ENCODE measurements at regions not wholly inside any gene's neighbourhood (a gene's known extent, or its start where the extent isn't known, plus 50 kb on each side); places are given as distances from the start of the nearest gene placed in this dataset.

DNA sequence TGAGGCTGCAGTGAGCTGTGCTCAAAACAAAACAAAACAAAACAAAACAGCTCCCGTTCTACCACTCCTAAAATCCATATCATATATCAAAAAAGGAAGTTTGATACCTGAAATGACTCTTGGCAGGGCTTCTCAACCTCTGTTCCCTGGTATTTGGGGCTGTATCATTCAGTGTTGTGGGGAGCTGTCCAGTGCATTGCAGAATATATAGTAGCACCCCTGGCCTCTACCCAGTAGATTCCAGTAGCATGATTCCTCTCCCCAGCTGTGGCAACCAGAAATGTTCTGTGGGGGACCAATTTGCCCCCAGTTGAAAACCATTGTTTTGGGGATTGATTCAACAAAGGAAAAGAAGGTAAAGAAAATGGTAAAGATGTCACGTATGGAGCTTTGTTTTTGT lies 238.9 kb downstream of the PRL start:
- no peak for DNase-seq (ENCODE audit: low read depth, low spot score)
- in situ Hi-C loops (cut with HindIII; ENCODE audit: low pct_unique_long_range_greater_than_20kb, low sequenced_read_pairs): no loop called here

DNA sequence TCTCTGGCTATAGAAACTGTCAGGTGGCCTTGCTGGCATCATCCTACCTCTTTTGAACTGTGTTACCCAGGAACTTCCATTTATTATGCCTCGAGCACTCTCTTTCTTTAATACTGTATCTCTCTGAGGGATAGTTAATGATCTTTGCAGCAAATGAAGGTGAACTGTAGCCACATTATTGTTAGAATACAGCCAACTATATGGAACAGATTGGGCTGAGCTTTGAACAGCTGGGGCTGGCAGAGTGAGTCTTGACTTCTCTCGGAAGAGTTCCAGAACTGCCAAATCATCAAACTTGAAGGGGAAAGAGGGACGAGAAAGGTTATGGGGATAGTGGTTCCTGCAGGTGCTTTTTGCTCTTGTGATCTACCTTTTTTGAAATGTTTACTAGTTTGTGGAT lies 237.7 kb downstream of the PRL start:
- DNase-seq (ENCODE audit: low read depth, low spot score): no peak
- in situ Hi-C loops (cut with HindIII; ENCODE audit: low pct_unique_long_range_greater_than_20kb, low sequenced_read_pairs): no loop called here

DNA sequence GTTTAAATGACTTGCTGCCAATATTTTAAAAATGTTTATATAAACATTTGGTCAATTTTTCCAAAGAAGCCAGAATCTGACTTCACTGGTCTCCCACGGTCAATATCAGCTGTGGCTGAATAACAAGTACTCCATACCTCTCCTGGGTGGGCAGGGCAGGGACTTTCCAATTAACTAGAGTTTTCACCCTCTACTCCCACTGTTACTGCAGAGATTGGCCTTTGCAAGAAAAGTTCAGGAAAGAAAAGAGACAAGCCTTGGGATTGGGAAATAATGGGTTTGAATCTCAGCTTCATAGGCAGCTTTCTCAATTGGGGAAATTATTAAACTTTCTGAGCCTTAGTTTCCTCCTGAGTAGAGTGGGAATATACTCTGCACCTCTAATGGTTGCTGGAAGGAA lies 236.9 kb downstream of the PRL start:
- no peak for DNase-seq (ENCODE audit: low read depth, low spot score)
- in situ Hi-C loops (cut with HindIII; ENCODE audit: low pct_unique_long_range_greater_than_20kb, low sequenced_read_pairs): no loop called here

DNA sequence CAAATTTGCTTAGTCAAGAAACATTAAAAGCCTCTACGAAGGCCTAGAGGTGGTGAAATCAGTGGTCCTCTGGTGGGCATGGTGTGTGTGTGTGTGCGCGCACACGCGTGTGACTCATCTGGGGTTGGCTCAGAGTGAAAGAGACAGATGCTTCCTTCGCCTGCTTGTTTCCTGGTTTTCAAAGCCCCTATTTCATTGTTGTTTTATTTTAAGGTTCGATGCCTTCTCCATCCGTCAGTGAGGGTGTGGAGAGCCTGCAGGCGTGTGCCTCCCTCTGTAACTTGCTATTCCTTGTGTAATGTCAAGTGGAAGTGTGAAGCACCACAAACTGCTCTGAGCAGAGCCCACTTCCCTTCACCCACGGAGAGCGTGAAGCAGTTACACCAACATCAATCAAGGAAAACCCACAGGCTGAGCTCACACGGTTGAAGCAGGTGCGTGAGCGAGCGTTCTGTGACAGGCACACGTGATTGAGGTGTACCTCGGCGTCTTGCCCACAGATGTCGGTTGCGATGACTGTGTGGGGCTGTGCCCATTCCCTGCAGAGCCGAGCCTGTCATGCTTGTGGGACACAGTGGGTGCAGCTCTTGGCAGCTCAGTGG lies 233.9 kb downstream of the PRL start:
- DNase-seq (ENCODE audit: low read depth, low spot score): no peak
- in situ Hi-C loops (cut with HindIII; ENCODE audit: low pct_unique_long_range_greater_than_20kb, low sequenced_read_pairs): no loop called here

DNA sequence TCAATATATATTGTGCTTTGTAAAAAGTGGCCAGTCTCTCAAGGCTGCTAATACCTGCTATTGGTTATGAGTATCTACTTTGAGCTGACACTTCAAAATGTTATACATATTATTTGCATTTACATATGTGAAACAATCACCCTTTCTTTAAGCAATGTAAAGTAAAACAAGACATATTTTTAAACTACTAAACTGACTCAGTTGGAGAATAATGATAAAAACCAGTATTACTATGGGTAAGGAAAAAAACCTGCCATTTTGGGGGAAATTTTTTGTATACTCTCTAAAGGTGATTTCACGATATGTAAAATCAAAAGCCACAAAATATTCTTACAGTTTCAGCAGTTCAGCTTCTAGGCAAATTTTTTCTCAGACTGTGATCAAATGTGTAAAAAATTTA lies 232.3 kb downstream of the PRL start:
- no peak for DNase-seq (ENCODE audit: low read depth, low spot score)
- in situ Hi-C loops (cut with HindIII; ENCODE audit: low pct_unique_long_range_greater_than_20kb, low sequenced_read_pairs): no loop called here

DNA sequence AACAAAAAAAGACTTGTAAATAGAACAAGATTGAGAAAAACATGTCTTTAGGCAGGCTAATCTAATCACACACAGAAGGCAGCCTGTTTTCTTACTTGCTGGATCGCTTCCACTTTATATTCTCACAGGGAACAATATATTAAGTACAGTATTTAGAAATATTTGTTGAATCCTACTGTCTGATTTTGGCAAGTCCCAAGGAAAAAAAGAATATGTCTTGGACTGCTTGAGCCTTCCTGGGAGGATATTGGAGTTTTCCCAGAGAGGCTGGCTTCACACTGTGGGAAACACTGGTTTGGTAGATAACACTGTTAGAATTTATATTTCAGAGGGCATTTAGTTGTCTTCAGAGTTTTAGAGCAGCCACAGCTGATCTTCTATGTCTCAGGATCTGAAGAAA lies 229.7 kb downstream of the PRL start:
- peak; percentile 13 for DNase-seq (ENCODE audit: low read depth, low spot score)
- in situ Hi-C loops (cut with HindIII; ENCODE audit: low pct_unique_long_range_greater_than_20kb, low sequenced_read_pairs): no loop called here

DNA sequence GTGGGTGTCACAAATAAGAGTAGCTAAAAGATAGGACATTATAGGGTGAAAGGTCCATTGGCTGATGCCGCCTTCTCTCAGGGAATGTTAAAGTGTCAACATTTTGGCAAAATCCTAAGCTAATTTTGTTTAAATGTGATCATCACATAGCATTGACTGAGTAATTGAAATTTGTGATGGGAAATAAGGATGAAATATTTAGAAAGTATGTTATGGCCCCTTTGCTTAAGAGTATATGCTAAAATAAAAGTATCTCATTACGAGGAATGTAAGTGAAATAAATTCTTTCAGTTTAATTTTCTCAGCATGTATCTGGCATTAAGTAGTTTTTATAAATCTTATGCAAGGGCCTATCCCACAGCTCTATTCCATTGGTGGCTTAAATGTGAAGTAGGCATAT lies 229.2 kb downstream of the PRL start:
- in situ Hi-C loops (cut with HindIII; ENCODE audit: low pct_unique_long_range_greater_than_20kb, low sequenced_read_pairs): no loop called here
- no peak for DNase-seq (ENCODE audit: low read depth, low spot score)

DNA sequence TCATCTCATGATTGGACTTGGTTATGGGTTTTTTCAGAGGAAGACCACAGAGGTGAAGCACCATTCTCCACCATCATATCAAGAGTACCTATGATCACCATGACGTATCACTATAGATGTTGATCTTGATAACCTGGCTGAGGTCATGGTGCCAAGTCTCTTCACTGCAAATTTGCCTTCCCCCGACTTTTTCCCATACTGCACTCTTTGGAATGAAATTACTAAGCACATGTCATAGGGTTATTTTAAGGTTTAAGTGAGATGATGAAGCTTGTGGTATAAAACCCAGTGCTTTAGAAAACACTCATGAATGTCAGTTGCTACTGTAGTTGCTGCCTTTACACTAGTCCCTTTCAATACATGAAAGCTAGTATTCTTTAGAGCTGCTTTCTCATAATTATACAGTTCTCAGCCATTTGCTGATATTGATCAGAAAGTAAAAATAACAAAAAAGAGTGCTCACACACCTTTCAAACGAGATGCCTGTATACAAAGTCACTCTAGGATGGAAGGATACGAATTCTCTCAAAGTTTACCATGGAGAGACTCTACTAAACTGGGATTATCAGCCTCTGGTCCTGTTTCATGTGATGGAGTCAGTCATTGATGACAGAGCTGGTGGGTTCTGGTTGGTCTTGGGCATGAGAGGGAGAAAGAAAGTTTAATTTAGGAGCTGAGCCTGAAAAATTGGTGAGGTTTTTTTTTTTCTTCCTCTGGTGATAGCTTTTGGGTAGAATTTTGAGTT lies 228.1 kb downstream of the PRL start:
- DNase-seq (ENCODE audit: low read depth, low spot score): no peak

DNA sequence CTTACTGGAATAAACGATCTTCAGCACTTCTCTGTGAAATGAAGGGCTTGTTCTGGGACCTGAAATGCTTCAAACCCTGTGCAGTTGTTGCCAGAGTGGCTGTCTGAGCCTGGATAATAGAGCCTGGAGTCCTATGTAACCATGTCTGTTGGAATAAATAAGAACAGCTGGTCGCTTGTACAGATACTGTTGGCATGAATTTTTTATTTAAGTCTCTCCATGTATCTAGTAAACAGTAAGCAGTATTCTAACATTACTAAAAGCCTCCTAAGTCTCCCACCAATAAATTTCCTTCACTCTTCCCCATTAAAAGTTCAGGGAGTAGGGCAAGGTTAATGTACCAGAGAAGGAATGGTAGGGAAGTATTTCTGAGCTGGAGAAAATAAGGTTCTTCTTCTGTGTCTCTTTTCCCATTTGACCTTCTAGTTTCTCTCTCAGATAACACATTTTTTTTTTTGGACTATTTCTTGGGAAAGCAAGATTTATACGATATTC lies 227.5 kb downstream of the PRL start:
- no peak for DNase-seq (ENCODE audit: low read depth, low spot score)
- in situ Hi-C loops (cut with HindIII; ENCODE audit: low pct_unique_long_range_greater_than_20kb, low sequenced_read_pairs): no loop called here

More for the DNA sequence above, 228.1 kb downstream of the PRL start:
- in situ Hi-C loops (cut with HindIII; ENCODE audit: low pct_unique_long_range_greater_than_20kb, low sequenced_read_pairs): no loop called here

DNA sequence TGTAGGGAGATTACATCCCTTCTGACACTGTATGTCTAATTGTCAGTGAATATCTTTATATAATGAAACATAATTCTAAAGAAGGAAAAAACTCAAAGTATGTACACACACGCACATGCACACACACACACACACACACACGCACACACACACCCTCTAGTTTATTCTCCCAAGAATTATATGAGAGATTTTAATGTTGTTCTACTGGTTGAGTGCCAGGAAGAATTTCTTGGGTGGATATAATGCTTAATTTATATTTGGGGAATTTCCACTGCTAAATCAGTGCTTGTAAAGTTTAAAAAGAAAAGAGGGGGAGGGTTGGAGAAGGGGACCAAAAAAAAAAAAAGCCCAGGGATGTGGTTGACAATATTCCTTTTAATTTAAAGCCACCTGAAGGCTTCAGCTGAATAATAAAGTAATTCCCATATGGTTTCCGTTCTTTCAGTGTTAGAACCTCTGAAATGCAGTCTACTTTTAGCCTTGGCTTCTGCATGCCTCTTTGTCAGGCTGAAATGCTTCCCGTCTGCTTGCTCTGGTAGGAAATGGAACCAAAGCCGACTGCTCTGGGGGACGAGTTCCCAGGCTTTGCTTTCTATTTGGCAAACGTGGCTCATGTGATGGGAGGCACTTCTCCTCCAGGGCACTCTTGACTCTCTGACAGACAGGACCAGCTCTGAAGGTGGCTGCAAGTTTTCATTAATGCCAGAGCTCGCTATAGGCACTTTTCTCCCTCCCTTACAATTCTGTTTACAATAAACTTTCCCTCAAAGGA lies 225.4 kb downstream of the PRL start:
- in situ Hi-C loops (cut with HindIII; ENCODE audit: low pct_unique_long_range_greater_than_20kb, low sequenced_read_pairs): no loop called here
- peak; percentile 88 for DNase-seq (ENCODE audit: low read depth, low spot score)

DNA sequence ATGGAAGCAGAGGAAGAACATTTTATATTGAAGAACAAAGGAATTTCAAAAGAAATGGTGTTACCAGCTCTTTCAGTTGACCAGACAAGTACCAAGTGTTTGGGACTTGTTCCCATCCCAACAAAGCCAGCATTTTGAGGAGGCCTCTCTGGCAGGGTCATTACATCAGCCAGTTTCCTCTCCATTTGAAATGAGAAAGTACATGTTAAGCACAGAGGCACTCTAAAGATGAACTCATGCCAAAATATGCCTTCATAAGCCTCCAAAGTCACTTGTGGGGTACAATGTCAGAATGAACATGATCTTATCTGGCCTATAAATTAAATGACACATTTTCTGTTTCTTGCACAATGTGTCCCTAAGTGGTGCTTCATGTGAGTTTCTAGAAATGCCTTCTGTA lies 223.9 kb downstream of the PRL start:
- DNase-seq (ENCODE audit: low read depth, low spot score): peak; percentile 57
- in situ Hi-C loops (cut with HindIII; ENCODE audit: low pct_unique_long_range_greater_than_20kb, low sequenced_read_pairs): no loop called here

DNA sequence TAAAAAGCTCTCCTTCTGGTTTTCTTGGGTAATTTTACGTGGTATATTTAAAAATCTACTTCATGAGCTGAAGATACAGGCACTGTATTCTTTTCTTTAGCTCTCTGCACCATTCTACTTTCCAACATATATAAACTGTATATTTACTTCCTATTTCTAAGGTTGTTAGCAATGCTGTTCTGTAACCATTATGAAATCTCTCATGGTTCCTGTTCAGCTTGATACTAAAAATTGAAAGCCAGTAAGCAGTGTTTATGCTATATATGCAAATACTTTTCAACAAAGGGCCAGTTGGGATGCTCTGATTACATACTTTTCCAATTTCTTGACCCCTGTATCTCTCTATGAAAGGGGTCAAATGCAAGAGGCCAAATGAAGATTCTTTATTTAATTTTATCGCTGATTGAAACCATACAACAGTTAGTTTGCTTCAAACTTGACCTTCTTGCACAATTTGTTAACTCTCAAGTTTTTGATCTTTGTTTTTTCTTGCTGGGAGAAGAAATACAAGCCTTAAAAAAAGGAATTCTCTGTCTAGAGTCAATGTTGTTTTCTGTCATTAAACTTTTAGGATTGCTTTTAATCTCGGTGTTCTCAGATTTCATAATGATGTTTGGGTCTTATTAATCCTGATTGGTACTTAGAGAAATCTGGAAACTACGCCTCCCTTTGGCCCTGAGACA lies 223.2 kb downstream of the PRL start:
- in situ Hi-C loops (cut with HindIII; ENCODE audit: low pct_unique_long_range_greater_than_20kb, low sequenced_read_pairs): no loop called here

DNA sequence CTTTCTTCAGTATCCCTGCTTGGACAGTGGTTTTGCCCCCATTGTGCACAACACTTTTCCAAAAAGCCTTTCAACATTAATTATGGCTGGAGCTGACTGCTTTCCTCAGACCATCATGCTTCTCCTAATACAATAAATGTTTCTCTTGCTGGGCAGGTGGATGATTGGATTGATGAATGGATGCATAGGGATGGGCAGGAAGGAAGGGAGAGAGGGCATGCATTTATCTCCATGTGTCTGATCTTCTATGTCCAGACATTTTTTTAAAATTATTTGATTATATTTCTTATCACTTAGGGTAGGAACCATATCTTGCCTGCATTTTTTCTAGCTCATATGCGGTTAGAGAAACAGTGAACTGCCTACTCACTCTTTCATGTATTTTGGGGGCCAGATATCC lies 218.5 kb downstream of the PRL start:
- in situ Hi-C loops (cut with HindIII; ENCODE audit: low pct_unique_long_range_greater_than_20kb, low sequenced_read_pairs): no loop called here
- DNase-seq (ENCODE audit: low read depth, low spot score): no peak

More for the DNA sequence above, 223.2 kb downstream of the PRL start:
- no peak for DNase-seq (ENCODE audit: low read depth, low spot score)

DNA sequence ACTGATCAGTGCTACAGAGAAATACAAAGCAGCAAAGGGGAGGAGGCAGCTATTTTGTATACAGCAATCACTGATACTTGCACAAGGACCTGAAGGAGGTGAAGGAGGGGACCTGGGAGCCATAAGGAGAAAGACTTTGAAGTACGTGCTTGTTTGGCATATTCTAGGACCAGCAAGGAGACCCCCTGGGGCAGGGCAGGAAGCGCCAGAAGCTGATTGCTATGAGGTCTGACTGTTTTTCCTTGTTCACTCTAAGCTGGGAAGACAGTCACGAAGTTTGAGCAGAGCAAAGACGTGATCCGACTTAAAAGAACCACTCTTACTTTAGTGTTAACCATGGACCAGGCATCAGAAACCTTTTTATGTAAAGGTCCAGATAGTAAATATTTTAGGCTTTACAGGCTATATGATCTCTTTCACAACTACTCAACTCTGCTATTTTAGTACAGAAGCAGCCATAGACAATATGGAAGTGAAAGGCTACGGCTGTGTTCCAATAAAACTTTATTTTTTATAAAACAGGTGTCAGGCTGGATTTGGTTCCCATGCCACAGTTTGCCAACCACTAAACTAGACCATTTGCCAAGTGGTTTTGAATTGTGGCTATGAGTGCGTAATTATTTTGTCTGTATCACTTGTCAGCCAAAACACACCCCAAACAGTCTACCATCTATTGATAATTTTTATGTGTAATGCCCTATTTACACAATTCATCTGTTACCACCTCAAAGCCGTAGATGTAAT lies 217.9 kb downstream of the PRL start:
- DNase-seq (ENCODE audit: low read depth, low spot score): no peak
- in situ Hi-C loops (cut with HindIII; ENCODE audit: low pct_unique_long_range_greater_than_20kb, low sequenced_read_pairs): no loop called here

DNA sequence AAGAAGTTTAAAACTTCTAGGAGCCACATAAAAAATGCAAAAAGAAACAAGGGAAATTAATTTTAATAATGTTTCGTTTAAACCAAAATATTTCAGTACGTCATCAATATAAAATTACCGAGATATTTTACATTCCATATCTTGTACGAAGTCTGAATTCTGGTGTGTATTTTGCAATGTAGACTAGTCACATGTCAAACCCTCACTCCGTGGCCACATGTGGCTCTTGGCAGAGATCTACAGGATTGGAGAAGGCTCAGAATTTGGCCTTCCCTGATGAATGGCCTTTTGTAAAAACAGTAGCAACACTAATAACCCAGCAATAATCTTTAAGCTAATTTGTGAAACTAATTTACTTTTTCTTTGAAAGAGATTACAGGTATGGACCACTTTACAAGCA lies 217.1 kb downstream of the PRL start:
- in situ Hi-C loops (cut with HindIII; ENCODE audit: low pct_unique_long_range_greater_than_20kb, low sequenced_read_pairs): no loop called here
- peak; percentile 41 for DNase-seq (ENCODE audit: low read depth, low spot score)

DNA sequence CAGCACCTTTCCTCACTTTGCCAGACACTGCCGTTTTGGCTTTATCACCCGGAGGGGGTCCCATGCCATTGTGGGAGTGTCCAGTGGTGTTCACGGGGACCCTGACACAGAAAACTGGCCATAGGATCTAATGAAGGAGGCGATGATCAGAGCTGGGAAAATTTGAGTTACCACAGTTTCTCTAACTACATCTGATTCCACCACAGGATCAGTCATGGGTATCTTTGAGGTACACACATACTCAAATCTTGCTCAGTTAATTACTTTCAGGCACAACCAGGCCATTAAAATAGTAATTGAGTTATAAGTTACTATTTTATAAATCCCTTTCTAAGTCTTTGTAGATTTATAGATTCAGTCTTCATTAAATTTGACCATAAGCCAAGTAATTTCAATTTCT lies 215.1 kb downstream of the PRL start:
- in situ Hi-C loops (cut with HindIII; ENCODE audit: low pct_unique_long_range_greater_than_20kb, low sequenced_read_pairs): no loop called here
- no peak for DNase-seq (ENCODE audit: low read depth, low spot score)

DNA sequence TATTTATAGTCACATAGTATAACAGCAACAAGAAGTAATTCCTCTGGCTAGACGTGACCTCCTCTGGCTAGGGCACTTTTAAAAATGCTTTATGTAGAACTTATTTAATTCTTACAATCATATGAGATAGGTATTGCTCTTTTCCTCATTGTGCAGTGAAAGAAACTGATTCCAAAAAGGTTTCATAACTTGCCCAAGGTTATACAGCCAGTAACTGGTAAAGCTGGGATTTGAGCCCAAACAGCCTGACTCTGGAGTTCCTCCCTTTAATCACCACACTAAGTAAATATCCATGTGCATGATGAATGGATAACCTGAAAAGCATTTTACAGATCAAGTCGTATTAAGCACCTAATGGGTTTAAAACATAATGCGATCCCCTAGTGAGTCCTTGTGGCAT lies 214.6 kb downstream of the PRL start:
- in situ Hi-C loops (cut with HindIII; ENCODE audit: low pct_unique_long_range_greater_than_20kb, low sequenced_read_pairs): no loop called here
- no peak for DNase-seq (ENCODE audit: low read depth, low spot score)

DNA sequence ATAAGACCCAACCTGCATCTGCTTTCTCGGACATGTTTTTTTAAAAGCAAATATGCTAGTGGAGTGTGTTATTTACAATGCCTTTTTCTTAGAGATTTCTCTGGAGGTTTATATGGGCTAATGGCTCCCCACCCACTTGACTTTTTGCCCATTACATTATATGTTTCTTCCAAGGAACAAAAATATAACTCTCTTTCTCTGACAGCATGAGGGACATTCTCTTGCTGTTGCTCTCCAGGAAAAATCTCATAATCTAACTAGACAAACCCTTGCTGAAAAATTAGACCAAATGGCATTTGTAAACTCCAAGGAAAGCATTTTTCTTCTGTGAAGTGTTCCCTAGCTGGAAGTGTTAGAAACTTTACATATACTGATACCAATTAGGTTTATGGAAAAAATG lies 213.7 kb downstream of the PRL start:
- in situ Hi-C loops (cut with HindIII; ENCODE audit: low pct_unique_long_range_greater_than_20kb, low sequenced_read_pairs): no loop called here

More for the DNA sequence above, 213.7 kb downstream of the PRL start:
- DNase-seq (ENCODE audit: low read depth, low spot score): no peak

Measured in SK-MEL-5 (cell line).